Spleen (tissue), 7 donors: ENCODE measurements at regions not wholly inside any gene's neighbourhood (a gene's known extent, or its start where the extent isn't known, plus 50 kb on each side); places are given as distances from the start of the nearest gene placed in this dataset.

ENCODE experiments used
- POLR2A ChIP-seq, 3 donors: fragments of 450-650 bp; IDR thresholded peaks; one replicate each; pipeline ENCODE4 v1.5.1; 2017; ENCODE audit warnings: antibody characterized with exemption in 3 of 3, mild to moderate bottlenecking in 1 of 3
- POLR2AphosphoS5 ChIP-seq, 3 donors: sonication (generic); formaldehyde crosslinking; IDR thresholded peaks; one replicate each; pipeline ENCODE4 v1.5.1; 2017; ENCODE audit warnings: antibody characterized with exemption in 3 of 3
- TF ChIP-seq, protein P1 (sequence below), 11 experiments: fragments of 200-600 bp in 7 of 11; fragments of 450-650 bp in 4 of 11; sonication (generic) in 4 of 11; IDR thresholded peaks in 8 of 11; conservative IDR thresholded peaks in 3 of 11; 1 replicate in 7 of 11; 2 replicates in 4 of 11; pipeline versions ENCODE4 v1.4.0 to v1.8.0; 2016 to 2021; ENCODE audit warnings: antibody characterized with exemption in 11 of 11, inconsistent platforms in 4 of 11, mild to moderate bottlenecking in 1 of 11
- donor health status: DM: no; HTN: no; CAD: no; lungs with moderate emphysema.
- donor health status: DM: no; HTN: no; CAD: no.
- donor health status: DM: no; HTN: no; CAD: no.

GRCh38 chr14:85917716-85918115 lies 387.8 kb downstream of the FLRT2 start:
- TF ChIP-seq POLR2A (IDR thresholded peaks at IDR 0.05) (no peak), POLR2AphosphoS5 (IDR thresholded peaks at IDR 0.05) (no peak)
- TF ChIP-seq, protein P1, sequence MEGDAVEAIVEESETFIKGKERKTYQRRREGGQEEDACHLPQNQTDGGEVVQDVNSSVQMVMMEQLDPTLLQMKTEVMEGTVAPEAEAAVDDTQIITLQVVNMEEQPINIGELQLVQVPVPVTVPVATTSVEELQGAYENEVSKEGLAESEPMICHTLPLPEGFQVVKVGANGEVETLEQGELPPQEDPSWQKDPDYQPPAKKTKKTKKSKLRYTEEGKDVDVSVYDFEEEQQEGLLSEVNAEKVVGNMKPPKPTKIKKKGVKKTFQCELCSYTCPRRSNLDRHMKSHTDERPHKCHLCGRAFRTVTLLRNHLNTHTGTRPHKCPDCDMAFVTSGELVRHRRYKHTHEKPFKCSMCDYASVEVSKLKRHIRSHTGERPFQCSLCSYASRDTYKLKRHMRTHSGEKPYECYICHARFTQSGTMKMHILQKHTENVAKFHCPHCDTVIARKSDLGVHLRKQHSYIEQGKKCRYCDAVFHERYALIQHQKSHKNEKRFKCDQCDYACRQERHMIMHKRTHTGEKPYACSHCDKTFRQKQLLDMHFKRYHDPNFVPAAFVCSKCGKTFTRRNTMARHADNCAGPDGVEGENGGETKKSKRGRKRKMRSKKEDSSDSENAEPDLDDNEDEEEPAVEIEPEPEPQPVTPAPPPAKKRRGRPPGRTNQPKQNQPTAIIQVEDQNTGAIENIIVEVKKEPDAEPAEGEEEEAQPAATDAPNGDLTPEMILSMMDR (IDR thresholded peaks at IDR 0.05 in 8 of 11, conservative IDR thresholded peaks at IDR 0.05 in 3 of 11), result no peak
